DND-41 (cell line): ENCODE measurements at regions not wholly inside any gene's neighbourhood (a gene's known extent, or its start where the extent isn't known, plus 50 kb on each side); places are given as distances from the start of the nearest gene placed in this dataset.
A peak's percentile ranks its signal among the peaks of the same experiment; 100 is the strongest.

Source experiments
- ATAC-seq: fragments of 200-7000 bp; cut with Tn5 transposase; 3 replicates; pipeline ENCODE4 v1.9.1; 2021; ENCODE audit warnings: low read depth; ENCODE audit not compliant: insufficient read depth
- DNase-seq: peaks from one replicate; pipeline ENCODE4 v3.0.0-alpha.2; 2020
- H2AFZ ChIP-seq: 2 replicates; pipeline ENCODE4 v1.6.0; 2012; ENCODE audit warnings: low read depth, low read length
- H3K27ac ChIP-seq: 2 replicates; pipeline ENCODE4 v1.5.1; 2012; ENCODE audit warnings: low read length, inconsistent platforms
- H3K27me3 ChIP-seq: fragments of 200-600 bp; sonication (generic); 2 replicates; pipeline ENCODE4 v1.6.0; 2012; ENCODE audit warnings: low read length, mild to moderate bottlenecking, inconsistent platforms; ENCODE audit not compliant: insufficient read depth, poor library complexity
- H3K36me3 ChIP-seq: 2 replicates; pipeline ENCODE4 v1.5.1; 2012; ENCODE audit warnings: low read length, inconsistent platforms; ENCODE audit not compliant: insufficient read depth
- H3K4me1 ChIP-seq: 2 replicates; pipeline ENCODE4 v1.5.1; 2012; ENCODE audit warnings: mild to moderate bottlenecking, low read length; ENCODE audit not compliant: insufficient read depth
- H3K4me2 ChIP-seq: 2 replicates; pipeline ENCODE4 v1.6.0; 2012; ENCODE audit warnings: mild to moderate bottlenecking, moderate library complexity, low read length, inconsistent platforms; ENCODE audit not compliant: insufficient read depth
- H3K4me3 ChIP-seq, 2 experiments: fragments of 200-600 bp in 1 of 2; shearing (Covaris generic) in 1 of 2; 2 replicates each; pipeline ENCODE4 v1.5.1; 2012 to 2016; ENCODE audit warnings: inconsistent platforms in 2 of 2, low read length in 2 of 2, mild to moderate bottlenecking in 2 of 2, low read depth in 1 of 2, moderate library complexity in 1 of 2
- H3K79me2 ChIP-seq: 2 replicates; pipeline ENCODE4 v1.6.0; 2012; ENCODE audit warnings: low read length, inconsistent platforms; ENCODE audit not compliant: insufficient read depth
- H3K9ac ChIP-seq: 2 replicates; pipeline ENCODE4 v1.6.0; 2012; ENCODE audit warnings: low read depth, mild to moderate bottlenecking, inconsistent platforms, low read length, moderate library complexity
- H3K9me3 ChIP-seq: 2 replicates; pipeline ENCODE4 v1.5.1; 2012; ENCODE audit warnings: low read length, moderate library complexity, mild to moderate bottlenecking, inconsistent platforms; ENCODE audit not compliant: insufficient read depth, severe bottlenecking
- H4K20me1 ChIP-seq: 2 replicates; pipeline ENCODE4 v1.6.0; 2012; ENCODE audit warnings: low read length; ENCODE audit not compliant: insufficient read depth
- EZH2 ChIP-seq: IDR thresholded peaks from 3 replicates; pipeline ENCODE4 v1.6.1; 2012; ENCODE audit warnings: borderline replicate concordance, low read depth, mild to moderate bottlenecking, moderate library complexity, low read length, inconsistent platforms; ENCODE audit not compliant: severe bottlenecking
- TF ChIP-seq, protein P1 (sequence below): IDR thresholded peaks from 2 replicates; pipeline ENCODE4 v1.5.1; 2012; ENCODE audit warnings: borderline replicate concordance, low read length, moderate library complexity, mild to moderate bottlenecking; ENCODE audit not compliant: poor library complexity, severe bottlenecking; ENCODE audit errors: extremely low read depth

DNA sequence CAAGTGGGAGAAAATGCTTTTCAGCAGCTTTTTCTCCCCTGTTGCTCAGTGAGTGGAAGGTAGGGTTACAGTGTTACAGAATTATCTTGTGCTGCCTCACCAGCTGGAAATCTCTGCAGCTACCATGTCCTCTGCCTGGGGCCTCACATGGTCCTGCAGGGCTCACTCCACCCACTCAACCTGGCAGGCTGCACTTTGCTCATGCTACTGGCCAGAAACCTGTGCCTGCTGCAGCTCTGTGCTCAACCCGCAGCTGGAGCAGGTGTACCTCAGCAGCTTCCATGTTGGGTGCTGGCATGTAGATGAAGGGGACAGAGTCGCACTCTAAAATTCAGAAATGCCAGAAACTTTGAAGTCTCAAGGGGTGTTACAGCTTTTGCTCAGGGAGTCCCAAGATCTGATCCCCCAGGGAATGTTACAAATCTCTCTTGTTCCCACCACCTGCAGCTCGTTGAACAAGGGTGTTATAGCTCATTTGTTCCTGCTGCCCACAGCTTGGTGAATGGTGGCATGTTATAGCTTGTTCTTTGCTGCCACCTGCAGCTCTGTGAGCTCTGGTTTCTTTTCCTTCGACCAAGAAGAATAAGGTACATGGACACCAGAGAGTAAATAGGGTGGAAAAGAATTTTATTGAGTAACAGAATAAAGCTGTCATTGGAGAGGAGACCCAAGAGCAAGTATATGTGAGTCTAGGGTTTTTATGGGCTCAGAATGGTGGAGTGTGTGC, 845.8 kb downstream of the TECRL start:
- Histone ChIP-seq H3K27me3 (no peaks in the 10 kb centered on the region), H4K20me1 (no peaks in the 10 kb centered on the region), H3K4me1 (no peaks in the 10 kb centered on the region), H2AFZ (no peak overlapping the region), H3K9me3 (no peaks in the 10 kb centered on the region), H3K36me3 (no peaks in the 10 kb centered on the region), H3K79me2 (no peaks in the 10 kb centered on the region), H3K4me2 (no peak overlapping the region), H3K9ac (no peak overlapping the region), H3K4me3 (no peak overlapping the region), H3K27ac (no peak overlapping the region)
- TF ChIP-seq, protein P1, sequence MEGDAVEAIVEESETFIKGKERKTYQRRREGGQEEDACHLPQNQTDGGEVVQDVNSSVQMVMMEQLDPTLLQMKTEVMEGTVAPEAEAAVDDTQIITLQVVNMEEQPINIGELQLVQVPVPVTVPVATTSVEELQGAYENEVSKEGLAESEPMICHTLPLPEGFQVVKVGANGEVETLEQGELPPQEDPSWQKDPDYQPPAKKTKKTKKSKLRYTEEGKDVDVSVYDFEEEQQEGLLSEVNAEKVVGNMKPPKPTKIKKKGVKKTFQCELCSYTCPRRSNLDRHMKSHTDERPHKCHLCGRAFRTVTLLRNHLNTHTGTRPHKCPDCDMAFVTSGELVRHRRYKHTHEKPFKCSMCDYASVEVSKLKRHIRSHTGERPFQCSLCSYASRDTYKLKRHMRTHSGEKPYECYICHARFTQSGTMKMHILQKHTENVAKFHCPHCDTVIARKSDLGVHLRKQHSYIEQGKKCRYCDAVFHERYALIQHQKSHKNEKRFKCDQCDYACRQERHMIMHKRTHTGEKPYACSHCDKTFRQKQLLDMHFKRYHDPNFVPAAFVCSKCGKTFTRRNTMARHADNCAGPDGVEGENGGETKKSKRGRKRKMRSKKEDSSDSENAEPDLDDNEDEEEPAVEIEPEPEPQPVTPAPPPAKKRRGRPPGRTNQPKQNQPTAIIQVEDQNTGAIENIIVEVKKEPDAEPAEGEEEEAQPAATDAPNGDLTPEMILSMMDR: peak; percentile 28
- no peak for TF ChIP-seq EZH2
- DNase-seq (no peak), ATAC-seq (no peak)

DNA sequence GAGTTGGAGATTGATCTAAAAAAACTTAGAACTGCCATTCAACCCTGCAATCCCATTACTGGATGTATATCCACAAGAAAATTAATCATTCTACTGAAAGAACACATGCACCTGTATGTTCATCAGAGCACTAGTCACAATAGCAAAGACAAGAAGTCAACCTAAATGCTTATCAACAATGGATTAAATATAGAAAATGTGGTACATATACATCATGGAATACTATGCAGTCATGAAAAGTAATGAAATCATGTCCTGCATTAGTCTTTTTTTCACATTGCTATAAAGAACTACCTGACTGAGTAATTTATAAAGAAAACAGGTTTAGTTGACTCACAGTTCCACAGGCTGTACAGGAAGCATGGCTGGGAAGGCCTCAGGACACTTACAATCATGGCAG, 850.5 kb downstream of the TECRL start:
- H3K27me3 ChIP-seq: no peaks in the 10 kb centered on the region
- H3K4me1 ChIP-seq: no peaks in the 10 kb centered on the region
- H3K36me3 ChIP-seq: no peaks in the 10 kb centered on the region
- no peak overlapping the region for H3K9ac ChIP-seq
- H4K20me1 ChIP-seq: no peaks in the 10 kb centered on the region
- no peak overlapping the region for H3K4me2 ChIP-seq
- H3K27ac ChIP-seq: no peak overlapping the region
- no peak overlapping the region for H2AFZ ChIP-seq
- H3K9me3 ChIP-seq: no peaks in the 10 kb centered on the region
- TF ChIP-seq EZH2: no peak
- TF ChIP-seq, protein P1: no peak
- no peaks in the 10 kb centered on the region for H3K79me2 ChIP-seq
- no peak overlapping the region for H3K4me3 ChIP-seq
- ATAC-seq (no peak), DNase-seq (no peak)

DNA sequence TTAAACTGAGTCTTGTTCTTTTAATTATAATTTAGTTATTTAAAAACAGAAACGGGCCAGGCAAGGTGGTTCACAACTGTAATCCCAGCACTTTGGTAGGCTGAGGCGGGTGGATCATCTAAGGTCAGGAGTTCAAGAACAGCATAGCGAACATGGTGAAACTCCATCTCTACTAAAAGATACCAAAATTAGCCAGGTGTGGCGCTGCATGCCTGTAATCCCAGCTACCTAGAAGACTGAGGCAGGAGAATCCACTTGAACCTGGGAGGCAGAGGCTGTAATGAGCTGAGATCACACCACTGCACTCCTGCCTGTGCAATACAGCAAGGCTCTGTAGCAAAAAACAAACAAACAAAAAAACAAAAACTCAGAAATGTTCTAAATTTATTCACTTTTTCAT, 852.9 kb downstream of the TECRL start:
- DNase-seq: no peak
- no peak for ATAC-seq
- no peaks in the 10 kb centered on the region for H3K36me3 ChIP-seq
- TF ChIP-seq, protein P1: peak; percentile 27
- TF ChIP-seq EZH2: no peak
- no peaks in the 10 kb centered on the region for H3K4me1 ChIP-seq
- no peaks in the 10 kb centered on the region for H4K20me1 ChIP-seq
- no peak overlapping the region for H3K27ac ChIP-seq
- H3K9ac ChIP-seq: no peak overlapping the region
- no peaks in the 10 kb centered on the region for H3K79me2 ChIP-seq
- no peak overlapping the region for H3K4me2 ChIP-seq
- H3K4me3 ChIP-seq: no peak overlapping the region
- H3K27me3 ChIP-seq: no peaks in the 10 kb centered on the region
- H2AFZ ChIP-seq: no peak overlapping the region
- H3K9me3 ChIP-seq: no peaks in the 10 kb centered on the region

GRCh38 chr4:63553123-63553522, 856.1 kb downstream of the TECRL start:
- Histone ChIP-seq H3K79me2 (no peaks in the 10 kb centered on the region), H3K9me3 (no peaks in the 10 kb centered on the region), H3K4me1 (no peaks in the 10 kb centered on the region), H3K9ac (no peak overlapping the region), H2AFZ (no peak overlapping the region), H3K4me3 (no peak overlapping the region), H4K20me1 (no peaks in the 10 kb centered on the region), H3K27ac (no peak overlapping the region), H3K27me3 (no peaks in the 10 kb centered on the region), H3K4me2 (no peak overlapping the region), H3K36me3 (no peaks in the 10 kb centered on the region)
- no peak for DNase-seq
- ATAC-seq: no peak
- TF ChIP-seq, protein P1: no peak
- TF ChIP-seq EZH2: no peak
